ENCODE measurements at regions not wholly inside any gene's neighbourhood (a gene's known extent, or its start where the extent isn't known, plus 50 kb on each side); places are given as distances from the start of the nearest gene placed in this dataset.

- ATAC-seq (ENCODE audit: insufficient number of reproducible peaks, low FRiP score, low read depth) (no peak), DNase-seq (ENCODE audit: low spot score) (no peak)
- Histone ChIP-seq H3K4me1 (ENCODE audit: control insufficient read depth in 1 of 2, low read depth in 2 of 2) (peaks cover 28 to 50% of the 10 kb centered on the region in 2 donors), H3K36me3 (no peaks in the 10 kb centered on the region), H3K27ac (peak overlapping the region; percentile 65 to 95), H3K27me3 (replicated peaks; ENCODE audit: insufficient read depth) (no peaks in the 10 kb centered on the region), H3K4me3 (no peak overlapping the region), H3K9me3 (peaks cover 6% of the 10 kb centered on the region)
- TF ChIP-seq CTCF (IDR thresholded peaks at IDR 0.05): no peak
Measured at GRCh38 chr9:129330711-129331492, 152.8 kb upstream of the IER5L start.

- H3K9me3 ChIP-seq: peaks cover 6% of the 10 kb centered on the region
- H3K4me1 ChIP-seq (ENCODE audit: control insufficient read depth in 1 of 2, low read depth in 2 of 2): peaks cover 10 to 35% of the 10 kb centered on the region in 2 donors
- no peaks in the 10 kb centered on the region for H3K36me3 ChIP-seq
- no peak for TF ChIP-seq CTCF (IDR thresholded peaks at IDR 0.05)
- no peak for ATAC-seq (ENCODE audit: insufficient number of reproducible peaks, low FRiP score, low read depth)
- no peak for DNase-seq (ENCODE audit: low spot score)
- H3K4me3 ChIP-seq: no peak overlapping the region
- peak overlapping the region; percentile 51 to 59 for H3K27ac ChIP-seq
- no peaks in the 10 kb centered on the region for H3K27me3 ChIP-seq (replicated peaks; ENCODE audit: insufficient read depth)
Measured at GRCh38 chr9:129328355-129329042, 150.4 kb upstream of the IER5L start.

- peaks cover 12 to 43% of the 10 kb centered on the region in 2 donors for H3K4me1 ChIP-seq (ENCODE audit: control insufficient read depth in 1 of 2, low read depth in 2 of 2)
- no peak for ATAC-seq (ENCODE audit: insufficient number of reproducible peaks, low FRiP score, low read depth)
- TF ChIP-seq CTCF (IDR thresholded peaks at IDR 0.05): no peak
- H3K27ac ChIP-seq: peak overlapping the region; percentile 51 to 59
- no peak for DNase-seq (ENCODE audit: low spot score)
- H3K36me3 ChIP-seq: no peaks in the 10 kb centered on the region
- H3K9me3 ChIP-seq: peaks cover 6% of the 10 kb centered on the region
- no peak overlapping the region for H3K4me3 ChIP-seq
- H3K27me3 ChIP-seq (replicated peaks; ENCODE audit: insufficient read depth): no peaks in the 10 kb centered on the region
Measured at GRCh38 chr9:129327552-129328328, 149.7 kb upstream of the IER5L start.

GRCh38 chr9:129326061-129327005, 148.3 kb upstream of the IER5L start:
- H3K36me3 ChIP-seq: no peaks in the 10 kb centered on the region
- peaks cover 6% of the 10 kb centered on the region for H3K9me3 ChIP-seq
- ATAC-seq (ENCODE audit: insufficient number of reproducible peaks, low FRiP score, low read depth) (no peak), DNase-seq (ENCODE audit: low spot score) (no peak)
- no peak overlapping the region for H3K4me3 ChIP-seq
- TF ChIP-seq CTCF (IDR thresholded peaks at IDR 0.05): no peak
- peaks cover 18 to 57% of the 10 kb centered on the region in 2 donors for H3K4me1 ChIP-seq (ENCODE audit: control insufficient read depth in 1 of 2, low read depth in 2 of 2)
- H3K27ac ChIP-seq: no peak overlapping the region
- no peaks in the 10 kb centered on the region for H3K27me3 ChIP-seq (replicated peaks; ENCODE audit: insufficient read depth)
